IMR-90 (cell line): ENCODE measurements at regions not wholly inside any gene's neighbourhood (a gene's known extent, or its start where the extent isn't known, plus 50 kb on each side); places are given as distances from the start of the nearest gene placed in this dataset.

Experiments
- CTCF ChIP-seq: conservative IDR thresholded peaks from 2 replicates; pipeline ENCODE4 v1.5.1; 2012; ENCODE audit warnings: mild to moderate bottlenecking, low read depth, low read length, improper control_type of control experiment
- MAFK ChIP-seq: IDR thresholded peaks from 2 replicates; pipeline ENCODE4 v1.6.1; 2012; ENCODE audit warnings: low read depth, low read length, improper control_type of control experiment
- POLR2A ChIP-seq: IDR thresholded peaks from 2 replicates; pipeline ENCODE4 v1.6.1; 2012; ENCODE audit warnings: mild to moderate bottlenecking, low read depth, low read length
- RAD21 ChIP-seq: IDR thresholded peaks from 2 replicates; pipeline ENCODE4 v1.6.1; 2012; ENCODE audit warnings: low read length, improper control_type of control experiment
- RCOR1 ChIP-seq: IDR thresholded peaks from 2 replicates; pipeline ENCODE4 v1.6.1; 2012; ENCODE audit warnings: mild to moderate bottlenecking, low read length, improper control_type of control experiment; ENCODE audit not compliant: insufficient replicate concordance
- SMC3 ChIP-seq: fragments of 150-350 bp; IDR thresholded peaks from 2 replicates; pipeline ENCODE4 v1.6.1; 2016; ENCODE audit warnings: low read depth, mild to moderate bottlenecking, antibody characterized with exemption, low read length, moderate library complexity
- USF2 ChIP-seq: fragments of 150-350 bp; IDR thresholded peaks from 2 replicates; pipeline ENCODE4 v1.6.1; 2017; ENCODE audit warnings: mild to moderate bottlenecking, antibody characterized with exemption, low read length, low read depth

- TF ChIP-seq CTCF, result peak; percentile 61
- TF ChIP-seq POLR2A, result 0 out of 2 replicates have a peak, but pooled peaks have one; percentile 25
- TF ChIP-seq RAD21, result peak; percentile 78
- no peak for TF ChIP-seq USF2
- no peak for TF ChIP-seq RCOR1
- TF ChIP-seq MAFK, result no peak
- peak; percentile 55 for TF ChIP-seq SMC3
Measured at GRCh38 chr21:35400233-35400939, 351.3 kb upstream of the RUNX1 start.
